H1 (cell line): ENCODE measurements at regions not wholly inside any gene's neighbourhood (a gene's known extent, or its start where the extent isn't known, plus 50 kb on each side); places are given as distances from the start of the nearest gene placed in this dataset.

ENCODE experiments used
- CTCF ChIA-PET: fragments of 300-600 bp; sonication (Branson Sonifier 250); formaldehyde crosslinking; loops from one replicate; lab custom pipeline; 2021; ENCODE audit not compliant: partially characterized antibody; lab: Charles Lee
- POLR2A ChIA-PET: fragments of 300-600 bp; sonication (Branson Sonifier 250); formaldehyde crosslinking; loops from one replicate; lab custom pipeline; 2021; ENCODE audit warnings: inconsistent platforms; ENCODE audit not compliant: partially characterized antibody; lab: Charles Lee
- DNase-seq, 2 experiments: peaks; one replicate each; pipeline versions ENCODE4 v3.0.0 to v3.0.0-alpha.2; 2010 to 2022; ENCODE audit warnings: low spot score in 2 of 2, low read depth in 1 of 2, mixed read lengths in 1 of 2
- FAIRE-seq: peaks from 2 replicates; lab custom pipeline; 2011; peaks lifted over from hg19 to GRCh38; lab: Jason Lieb, UNC
- H2AFZ ChIP-seq: 2 replicates; pipeline ENCODE4 v1.8.1; 2012; ENCODE audit warnings: low read length, inconsistent platforms
- H2AK5ac ChIP-seq: 2 replicates; pipeline ENCODE4 v1.6.1; 2013; ENCODE audit warnings: low read depth, low read length
- H2BK120ac ChIP-seq: replicated peaks from 2 replicates; pipeline ENCODE3; 2013; ENCODE audit warnings: low read depth, low read length, inconsistent platforms
- H2BK12ac ChIP-seq: 2 replicates; pipeline ENCODE4 v1.6.1; 2013; ENCODE audit warnings: low read depth, low read length
- H2BK15ac ChIP-seq: 2 replicates; pipeline ENCODE4 v1.6.1; 2013; ENCODE audit warnings: low read length
- H2BK20ac ChIP-seq: 2 replicates; pipeline ENCODE4 v1.6.1; 2013; ENCODE audit warnings: low read length
- H2BK5ac ChIP-seq: 2 replicates; pipeline ENCODE4 v1.6.1; 2013; ENCODE audit warnings: low read depth, low read length
- H3K14ac ChIP-seq: 2 replicates; pipeline ENCODE4 v1.6.1; 2013; ENCODE audit warnings: inconsistent platforms; ENCODE audit not compliant: insufficient read length
- H3K18ac ChIP-seq: 2 replicates; pipeline ENCODE4 v1.6.1; 2013; ENCODE audit warnings: low read length; ENCODE audit errors: extremely low read depth
- H3K23ac ChIP-seq: 2 replicates; pipeline ENCODE4 v1.6.1; 2013; ENCODE audit warnings: inconsistent platforms; ENCODE audit not compliant: insufficient read length
- H3K23me2 ChIP-seq: 2 replicates; pipeline ENCODE4 v1.6.1; 2013; ENCODE audit warnings: low read depth, low read length
- H3K27ac ChIP-seq: 2 replicates; pipeline ENCODE4 v1.6.1; 2011; ENCODE audit warnings: low read depth, low read length, inconsistent platforms
- H3K27me3 ChIP-seq, 4 experiments: replicated peaks in 1 of 4; 1 replicate in 1 of 4; 2 replicates in 3 of 4; pipeline versions ENCODE4 v1.6.1 to v1.8.1; 2011 to 2013; ENCODE audit warnings: low read length in 3 of 4, mild to moderate bottlenecking in 3 of 4, inconsistent platforms in 2 of 4, mixed read lengths in 2 of 4, moderate library complexity in 1 of 4; ENCODE audit not compliant: control insufficient read depth in 3 of 4, insufficient read depth in 3 of 4; ENCODE audit errors: extremely low read depth in 1 of 4
- H3K36me3 ChIP-seq, 4 experiments: 2 replicates each; pipeline versions ENCODE4 v1.6.1 to v1.8.1; 2011 to 2013; ENCODE audit warnings: mild to moderate bottlenecking in 4 of 4, low read length in 3 of 4, moderate library complexity in 2 of 4, control low read depth in 1 of 4, inconsistent platforms in 1 of 4; ENCODE audit not compliant: insufficient read depth in 4 of 4, control insufficient read depth in 2 of 4
- H3K4ac ChIP-seq: replicated peaks from 2 replicates; pipeline ENCODE3; 2013; ENCODE audit warnings: low read length, low read depth, mixed read lengths, inconsistent platforms; ENCODE audit not compliant: insufficient read length
- H3K4me1 ChIP-seq, 4 experiments: replicated peaks in 1 of 4; 1 replicate in 1 of 4; 2 replicates in 3 of 4; pipeline versions ENCODE4 v1.6.1 to v1.8.1; 2011 to 2013; ENCODE audit warnings: low read length in 3 of 4, inconsistent platforms in 2 of 4, mixed read lengths in 1 of 4; ENCODE audit not compliant: insufficient read depth in 4 of 4, control insufficient read depth in 3 of 4
- H3K4me2 ChIP-seq, 2 experiments: 2 replicates each; pipeline versions ENCODE4 v1.6.1 to v1.8.1; 2011 to 2013; ENCODE audit warnings: low read depth in 2 of 2, low read length in 2 of 2, control low read depth in 1 of 2, inconsistent platforms in 1 of 2, mild to moderate bottlenecking in 1 of 2; ENCODE audit not compliant: insufficient read depth in 1 of 2
- H3K4me3 ChIP-seq, 4 experiments: fragments of 200-600, 300-600 bp in 1 of 4; sonication (generic), shearing (Covaris generic), sonication (Bioruptor Twin) in 1 of 4; 2 replicates each; pipeline versions ENCODE4 v1.5.1 to v1.8.1; 2011 to 2016; ENCODE audit warnings: low read length in 4 of 4, low read depth in 3 of 4, control low read depth in 2 of 4, inconsistent platforms in 2 of 4, mild to moderate bottlenecking in 2 of 4, mixed read lengths in 1 of 4, moderate library complexity in 1 of 4; ENCODE audit not compliant: insufficient read depth in 2 of 4; ENCODE audit errors: extremely low read depth in 1 of 4
- H3K56ac ChIP-seq: replicated peaks from 2 replicates; pipeline ENCODE3; 2013; ENCODE audit warnings: low read depth, mild to moderate bottlenecking, mixed read lengths, low read length, inconsistent platforms; ENCODE audit not compliant: insufficient read length
- H3K79me1 ChIP-seq: 2 replicates; pipeline ENCODE4 v1.6.1; 2013; ENCODE audit warnings: low read depth, low read length, control low read depth
- H3K79me2 ChIP-seq, 2 experiments: 2 replicates each; pipeline versions ENCODE4 v1.6.1 to v1.8.1; 2012 to 2013; ENCODE audit warnings: low read length in 2 of 2, mild to moderate bottlenecking in 2 of 2, inconsistent platforms in 1 of 2; ENCODE audit not compliant: insufficient read depth in 2 of 2, control insufficient read depth in 1 of 2
- H3K9ac ChIP-seq, 4 experiments: replicated peaks in 1 of 4; 1 replicate in 1 of 4; 2 replicates in 3 of 4; pipeline versions ENCODE4 v1.6.1 to v1.8.1; 2011 to 2013; ENCODE audit warnings: low read depth in 3 of 4, low read length in 3 of 4, control low read depth in 2 of 4, mild to moderate bottlenecking in 2 of 4, moderate library complexity in 2 of 4, inconsistent platforms in 1 of 4; ENCODE audit errors: extremely low read depth in 1 of 4
- H3K9me3 ChIP-seq, 2 experiments: 2 replicates each; pipeline versions ENCODE4 v1.6.1 to v1.8.1; 2012 to 2013; ENCODE audit warnings: mild to moderate bottlenecking in 2 of 2, moderate library complexity in 2 of 2, control low read depth in 1 of 2, inconsistent platforms in 1 of 2, low read depth in 1 of 2, low read length in 1 of 2, mixed read lengths in 1 of 2; ENCODE audit not compliant: insufficient read depth in 2 of 2
- H4K20me1 ChIP-seq, 2 experiments: replicated peaks in 1 of 2; 2 replicates each; pipeline versions ENCODE3 to v1.8.1; 2011 to 2013; ENCODE audit warnings: inconsistent platforms in 2 of 2, low read length in 2 of 2, mild to moderate bottlenecking in 1 of 2; ENCODE audit not compliant: insufficient read depth in 2 of 2, control insufficient read depth in 1 of 2
- H4K5ac ChIP-seq: 2 replicates; pipeline ENCODE4 v1.6.1; 2013; ENCODE audit warnings: low read length, low read depth, mixed read lengths, inconsistent platforms; ENCODE audit not compliant: insufficient read length
- H4K8ac ChIP-seq: 2 replicates; pipeline ENCODE4 v1.8.0; 2013; ENCODE audit warnings: mild to moderate bottlenecking, moderate library complexity, low read length, inconsistent platforms; ENCODE audit not compliant: insufficient read depth; ENCODE audit errors: extremely low read depth
- H4K91ac ChIP-seq: replicated peaks from 2 replicates; pipeline ENCODE3; 2013; ENCODE audit warnings: low read length, mixed read lengths, inconsistent platforms; ENCODE audit not compliant: insufficient read length
- ATF2 ChIP-seq: IDR thresholded peaks from 2 replicates; pipeline ENCODE4 v1.6.1; 2012; ENCODE audit warnings: low read length, inconsistent platforms
- ATF3 ChIP-seq: IDR thresholded peaks from 2 replicates; pipeline ENCODE4 v1.6.1; 2011; ENCODE audit warnings: low read depth, mild to moderate bottlenecking, low read length; ENCODE audit not compliant: insufficient read depth
- BCL11A ChIP-seq, 2 experiments: IDR thresholded peaks; one replicate each; pipeline ENCODE4 v1.6.1; 2011; ENCODE audit warnings: low read depth in 2 of 2, low read length in 2 of 2, mild to moderate bottlenecking in 2 of 2
- CEBPB ChIP-seq: IDR thresholded peaks from 2 replicates; pipeline ENCODE4 v1.6.1; 2012; ENCODE audit warnings: low read depth, low read length
- CHD2 ChIP-seq: IDR thresholded peaks from 2 replicates; pipeline ENCODE4 v1.6.1; 2012; ENCODE audit warnings: low read length, improper control_type of control experiment
- EP300 ChIP-seq, 2 experiments: IDR thresholded peaks; 1 replicate in 1 of 2; 2 replicates in 1 of 2; pipeline ENCODE4 v1.6.1; 2011 to 2012; ENCODE audit warnings: low read depth in 2 of 2, low read length in 2 of 2, mild to moderate bottlenecking in 2 of 2, borderline replicate concordance in 1 of 2, inconsistent platforms in 1 of 2, moderate library complexity in 1 of 2
- HDAC2 ChIP-seq, 2 experiments: fragments of 300-600 bp in 1 of 2; sonication (generic) in 1 of 2; IDR thresholded peaks; 2 replicates each; pipeline ENCODE4 v1.6.1; 2011 to 2012; ENCODE audit warnings: low read depth in 2 of 2, low read length in 2 of 2, mild to moderate bottlenecking in 2 of 2, moderate library complexity in 2 of 2, borderline replicate concordance in 1 of 2, inconsistent platforms in 1 of 2
- JUN ChIP-seq: IDR thresholded peaks from 2 replicates; pipeline ENCODE4 v1.6.1; 2011; ENCODE audit warnings: low read depth, mild to moderate bottlenecking, improper control_type of control experiment, low read length
- MAFK ChIP-seq: IDR thresholded peaks from 2 replicates; pipeline ENCODE4 v1.6.1; 2012; ENCODE audit warnings: low read depth, mild to moderate bottlenecking, improper control_type of control experiment, low read length
- MAX ChIP-seq: IDR thresholded peaks from 2 replicates; pipeline ENCODE4 v1.6.1; 2012; ENCODE audit warnings: inconsistent platforms
- POLR2AphosphoS5 ChIP-seq: IDR thresholded peaks from 2 replicates; pipeline ENCODE4 v1.6.1; 2011; ENCODE audit warnings: low read depth, low read length
- SRF ChIP-seq: IDR thresholded peaks from 2 replicates; pipeline ENCODE4 v1.6.1; 2011; ENCODE audit warnings: mild to moderate bottlenecking, low read depth, low read length, moderate library complexity
- WGBS, 2 experiments: shearing (Covaris generic) in 1 of 2; methylation state at CpG; one replicate each; pipeline versions ENCODE4 v1.1.6 to v1.1.7; 2013 to 2015; ENCODE audit warnings: low lambda C conversion rate in 2 of 2, mixed read lengths in 2 of 2, inconsistent platforms in 1 of 2, low coverage in 1 of 2, missing lambda C conversion rate in 1 of 2; ENCODE audit not compliant: insufficient replicate concordance in 2 of 2, insufficient coverage in 1 of 2, insufficient read length in 1 of 2; ENCODE audit errors: extremely low coverage in 1 of 2, missing lambda C conversion rate in 1 of 2; 5-methylcytosine and 5-hydroxymethylcytosine counted together

GRCh38 chr9:130770093-130770492, 65.0 kb upstream of the ABL1 start:
- no peak overlapping the region for H3K4ac ChIP-seq
- no peak overlapping the region for H4K8ac ChIP-seq
- 76% methylated on average over 3 of the region's 3 CpGs; no CpG with 5 or more reads in 1 of the 2 experiments for WGBS, 2 experiments
- H4K20me1 ChIP-seq: peaks cover 3% of the 10 kb centered on the region in 2 experiments
- no peaks in the 10 kb centered on the region for H3K36me3 ChIP-seq
- no peak overlapping the region for H4K91ac ChIP-seq
- peaks cover 2% of the 10 kb centered on the region; the same call in 1 of the 2 replicates for H3K79me1 ChIP-seq
- no peak overlapping the region for H2BK120ac ChIP-seq
- H3K23me2 ChIP-seq: no peaks in the 10 kb centered on the region; the same call in 1 of the 2 replicates
- no peak overlapping the region for H2AFZ ChIP-seq
- peaks cover 0 to 58% of the 10 kb centered on the region in 2 experiments; a peak in 3 of 4 replicates for H3K79me2 ChIP-seq
- FAIRE-seq: no peak
- no peak overlapping the region for H3K9ac ChIP-seq
- H2BK20ac ChIP-seq: no peak overlapping the region
- H2BK12ac ChIP-seq: no peak overlapping the region
- H3K4me1 ChIP-seq: peaks cover 4 to 17% (median 6%) of the 10 kb centered on the region in 4 experiments
- H3K4me2 ChIP-seq: no peak overlapping the region
- no peaks in the 10 kb centered on the region for H3K9me3 ChIP-seq
- H3K4me3 ChIP-seq: no peak overlapping the region
- DNase-seq: no peak
- no peak overlapping the region for H3K18ac ChIP-seq
- H4K5ac ChIP-seq: no peak overlapping the region
- POLR2A ChIA-PET: no interaction called here
- no peak overlapping the region for H3K14ac ChIP-seq
- H2BK5ac ChIP-seq: no peak overlapping the region
- no peak overlapping the region for H3K23ac ChIP-seq
- H3K56ac ChIP-seq: no peak overlapping the region
- CTCF ChIA-PET: interaction anchor here (0.6 to 14.9 kb wide), 18 partner anchors 11 to 307 kb away, joined by 3 to 246 read pairs (median 3); no protein-coding TSS in a partner anchor
- H2BK15ac ChIP-seq: no peak overlapping the region
- no peak overlapping the region for H3K27ac ChIP-seq
- H2AK5ac ChIP-seq: no peak overlapping the region
- H3K27me3 ChIP-seq: no peaks in the 10 kb centered on the region
- TF ChIP-seq JUN: no peak
- TF ChIP-seq SRF: no peak
- no peak for TF ChIP-seq ATF3
- no peak for TF ChIP-seq MAFK
- TF ChIP-seq MAX: no peak
- no peak for TF ChIP-seq BCL11A (IDR thresholded peaks at IDR 0.05; ENCODE audit: low read depth in 2 of 2, low read length in 2 of 2)
- no peak for TF ChIP-seq ATF2
- no peak for TF ChIP-seq HDAC2 (IDR thresholded peaks at IDR 0.05; ENCODE audit: borderline replicate concordance in 1 of 2, low read depth in 2 of 2, low read length in 2 of 2)
- TF ChIP-seq CEBPB: no peak
- TF ChIP-seq EP300 (IDR thresholded peaks at IDR 0.05; ENCODE audit: borderline replicate concordance in 1 of 2, low read depth in 2 of 2, low read length in 2 of 2): no peak
- TF ChIP-seq POLR2AphosphoS5: no peak
- TF ChIP-seq CHD2: no peak
